ENCODE measurements at regions not wholly inside any gene's neighbourhood (a gene's known extent, or its start where the extent isn't known, plus 50 kb on each side); places are given as distances from the start of the nearest gene placed in this dataset.
A peak's percentile ranks its signal among the peaks of the same experiment; 100 is the strongest.

DNA sequence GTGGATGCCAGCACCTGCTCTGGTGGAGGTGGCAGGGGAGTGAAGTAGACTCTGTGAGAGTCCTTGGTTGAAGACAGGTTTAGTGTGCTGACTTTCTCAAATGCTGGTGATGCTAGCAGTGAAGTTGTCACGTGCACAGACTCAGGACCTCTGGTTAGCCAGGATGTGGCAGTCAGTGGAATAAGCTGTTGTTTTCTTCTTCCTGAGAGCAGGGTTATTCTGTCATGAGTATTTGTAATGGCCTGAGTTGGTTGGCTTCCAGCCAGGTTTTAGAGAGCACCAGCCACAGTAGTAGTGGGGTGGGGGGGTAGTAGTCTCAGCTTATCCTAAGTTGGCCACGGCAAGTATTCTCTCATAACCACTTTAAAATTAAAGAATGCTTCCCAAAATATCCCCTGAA lies 169.7 kb upstream of the FOXN2 start:
- H3K9me3 ChIP-seq (replicated peaks; ENCODE audit: control insufficient read depth, insufficient read depth, low read depth, low read length): no peaks in the 10 kb centered on the region
- TF ChIP-seq NR4A1 (CRISPR knock-in tag; IDR thresholded peaks at IDR 0.05) (no peak), NR4A1 (tag; IDR thresholded peaks at IDR 0.05) (peak; percentile 66; the same call in 1 of the 2 replicates), NFIX (CRISPR knock-in tag; IDR thresholded peaks at IDR 0.05; ENCODE audit: low read depth) (peak; percentile 46), TCF15 (CRISPR knock-in tag; IDR thresholded peaks at IDR 0.05) (no peak), L3MBTL2 (IDR thresholded peaks at IDR 0.05) (peak; percentile 42; the same call in 1 of the 2 replicates), BHLHE40 (IDR thresholded peaks at IDR 0.05; ENCODE audit: low read length) (peak; percentile 39; the same call in 1 of the 2 replicates), NONO (IDR thresholded peaks at IDR 0.05; ENCODE audit: low read depth in 2 of 2, low read length in 1 of 2) (no peak), ZNF3 (CRISPR knock-in tag; IDR thresholded peaks at IDR 0.05) (no peak), CXXC5 (CRISPR knock-in tag; IDR thresholded peaks at IDR 0.05) (peak; percentile 43; the same call in 1 of the 2 replicates), ZNF584 (CRISPR knock-in tag; IDR thresholded peaks at IDR 0.05; ENCODE audit: low read depth) (peak; percentile 1; the same call in 1 of the 2 replicates), SMAD4 (CRISPR knock-in tag; conservative IDR thresholded peaks at IDR 0.05) (peak; percentile 65; the same call in 1 of the 2 replicates), ID3 (CRISPR knock-in tag; IDR thresholded peaks at IDR 0.05) (0 out of 2 replicates have a peak, but pooled peaks have one; percentile 48), ID3 (tag; IDR thresholded peaks at IDR 0.05) (no peak), DMBX1 (CRISPR knock-in tag; IDR thresholded peaks at IDR 0.05; ENCODE audit: borderline replicate concordance) (peak; percentile 67; the same call in 1 of the 2 replicates)
- TF ChIP-seq, protein P1, sequence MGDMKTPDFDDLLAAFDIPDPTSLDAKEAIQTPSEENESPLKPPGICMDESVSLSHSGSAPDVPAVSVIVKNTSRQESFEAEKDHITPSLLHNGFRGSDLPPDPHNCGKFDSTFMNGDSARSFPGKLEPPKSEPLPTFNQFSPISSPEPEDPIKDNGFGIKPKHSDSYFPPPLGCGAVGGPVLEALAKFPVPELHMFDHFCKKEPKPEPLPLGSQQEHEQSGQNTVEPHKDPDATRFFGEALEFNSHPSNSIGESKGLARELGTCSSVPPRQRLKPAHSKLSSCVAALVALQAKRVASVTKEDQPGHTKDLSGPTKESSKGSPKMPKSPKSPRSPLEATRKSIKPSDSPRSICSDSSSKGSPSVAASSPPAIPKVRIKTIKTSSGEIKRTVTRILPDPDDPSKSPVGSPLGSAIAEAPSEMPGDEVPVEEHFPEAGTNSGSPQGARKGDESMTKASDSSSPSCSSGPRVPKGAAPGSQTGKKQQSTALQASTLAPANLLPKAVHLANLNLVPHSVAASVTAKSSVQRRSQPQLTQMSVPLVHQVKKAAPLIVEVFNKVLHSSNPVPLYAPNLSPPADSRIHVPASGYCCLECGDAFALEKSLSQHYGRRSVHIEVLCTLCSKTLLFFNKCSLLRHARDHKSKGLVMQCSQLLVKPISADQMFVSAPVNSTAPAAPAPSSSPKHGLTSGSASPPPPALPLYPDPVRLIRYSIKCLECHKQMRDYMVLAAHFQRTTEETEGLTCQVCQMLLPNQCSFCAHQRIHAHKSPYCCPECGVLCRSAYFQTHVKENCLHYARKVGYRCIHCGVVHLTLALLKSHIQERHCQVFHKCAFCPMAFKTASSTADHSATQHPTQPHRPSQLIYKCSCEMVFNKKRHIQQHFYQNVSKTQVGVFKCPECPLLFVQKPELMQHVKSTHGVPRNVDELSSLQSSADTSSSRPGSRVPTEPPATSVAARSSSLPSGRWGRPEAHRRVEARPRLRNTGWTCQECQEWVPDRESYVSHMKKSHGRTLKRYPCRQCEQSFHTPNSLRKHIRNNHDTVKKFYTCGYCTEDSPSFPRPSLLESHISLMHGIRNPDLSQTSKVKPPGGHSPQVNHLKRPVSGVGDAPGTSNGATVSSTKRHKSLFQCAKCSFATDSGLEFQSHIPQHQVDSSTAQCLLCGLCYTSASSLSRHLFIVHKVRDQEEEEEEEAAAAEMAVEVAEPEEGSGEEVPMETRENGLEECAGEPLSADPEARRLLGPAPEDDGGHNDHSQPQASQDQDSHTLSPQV (IDR thresholded peaks at IDR 0.05): peak; percentile 58; the same call in 1 of the 2 replicates
- TF ChIP-seq, protein P2, sequence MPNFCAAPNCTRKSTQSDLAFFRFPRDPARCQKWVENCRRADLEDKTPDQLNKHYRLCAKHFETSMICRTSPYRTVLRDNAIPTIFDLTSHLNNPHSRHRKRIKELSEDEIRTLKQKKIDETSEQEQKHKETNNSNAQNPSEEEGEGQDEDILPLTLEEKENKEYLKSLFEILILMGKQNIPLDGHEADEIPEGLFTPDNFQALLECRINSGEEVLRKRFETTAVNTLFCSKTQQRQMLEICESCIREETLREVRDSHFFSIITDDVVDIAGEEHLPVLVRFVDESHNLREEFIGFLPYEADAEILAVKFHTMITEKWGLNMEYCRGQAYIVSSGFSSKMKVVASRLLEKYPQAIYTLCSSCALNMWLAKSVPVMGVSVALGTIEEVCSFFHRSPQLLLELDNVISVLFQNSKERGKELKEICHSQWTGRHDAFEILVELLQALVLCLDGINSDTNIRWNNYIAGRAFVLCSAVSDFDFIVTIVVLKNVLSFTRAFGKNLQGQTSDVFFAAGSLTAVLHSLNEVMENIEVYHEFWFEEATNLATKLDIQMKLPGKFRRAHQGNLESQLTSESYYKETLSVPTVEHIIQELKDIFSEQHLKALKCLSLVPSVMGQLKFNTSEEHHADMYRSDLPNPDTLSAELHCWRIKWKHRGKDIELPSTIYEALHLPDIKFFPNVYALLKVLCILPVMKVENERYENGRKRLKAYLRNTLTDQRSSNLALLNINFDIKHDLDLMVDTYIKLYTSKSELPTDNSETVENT (CRISPR knock-in tag; IDR thresholded peaks at IDR 0.05): no peak

More for the DNA sequence above, 169.7 kb upstream of the FOXN2 start:
- Histone ChIP-seq H3K4me1 (replicated peaks in 1 of 2; ENCODE audit: control insufficient read depth in 2 of 2, insufficient read depth in 2 of 2, low read length in 2 of 2) (peaks cover 10 to 33% of the 10 kb centered on the region in 2 experiments; a peak in 4 of 5 replicates), H2AFZ (ENCODE audit: low read depth, low read length) (peak overlapping the region; percentile 5), H3K9ac (ENCODE audit: insufficient read depth in 1 of 2, low read depth in 2 of 2, low read length in 2 of 2) (0 out of 4 replicates have a peak overlapping the region, but pooled peaks of 1 of the 2 experiments have one; percentile 5), H3K79me2 (ENCODE audit: control insufficient read depth, insufficient read depth, low read length) (no peaks in the 10 kb centered on the region), H3K4me3 (no peak overlapping the region), H3K4me2 (ENCODE audit: insufficient read depth, low read length) (no peak overlapping the region), H3K27me3 (ENCODE audit: control insufficient read depth in 2 of 2, insufficient read depth in 2 of 2, low read length in 2 of 2) (no peaks in the 10 kb centered on the region), H4K20me1 (replicated peaks; ENCODE audit: control insufficient read depth, insufficient read depth, low read length) (no peaks in the 10 kb centered on the region), H3K27ac (ENCODE audit: extremely low read depth, low read depth, low read length) (no peak overlapping the region; the same call in 2 of the 3 replicates), H3K9me1 (ENCODE audit: control insufficient read depth, insufficient read depth, low read length) (no peaks in the 10 kb centered on the region), H3K36me3 (ENCODE audit: control insufficient read depth, insufficient read depth, low read length) (no peaks in the 10 kb centered on the region)
- peak; percentile 60 for ATAC-seq
- no peak for FAIRE-seq
- intact Hi-C loops (cut with micrococcal nuclease) (no loop called here), in situ Hi-C loops (cut with MboI) (no loop called here)
- no TSS peak for BruUV-seq (replicated peaks)
- CTCF ChIA-PET (ENCODE audit: low intra/inter-chr PET ratio): no interaction called here
- WGBS (ENCODE audit: insufficient coverage, low coverage, missing lambda C conversion rate): 27% methylated on average over 2 of the region's 2 CpGs
- DNase-seq (ENCODE audit: extremely low read depth in 1 of 4, low spot score in 3 of 4): peak; percentile 25 to 78 (median 36)
- POLR2A ChIA-PET: interaction anchor here (1.1 to 3.4 kb wide), 6 partner anchors 9 to 60 kb away, joined by 3 to 26 read pairs (median 4); no protein-coding TSS in a partner anchor

All from K562 (cell line).